K562 (cell line): ENCODE measurements at regions not wholly inside any gene's neighbourhood (a gene's known extent, or its start where the extent isn't known, plus 50 kb on each side); places are given as distances from the start of the nearest gene placed in this dataset.
A peak's percentile ranks its signal among the peaks of the same experiment; 100 is the strongest.

Experiments used
- CBFA2T3 ChIP-seq: fragments of 450-650 bp; IDR thresholded peaks from 2 replicates; pipeline ENCODE4 v1.6.1; 2017
- DMBX1 ChIP-seq: fragments of 250-450 bp; sonication (Bioruptor Pico); IDR thresholded peaks from 2 replicates; pipeline ENCODE4 v1.8.0; 2022; ENCODE audit warnings: inconsistent platforms, mild to moderate bottlenecking, moderate library complexity, borderline replicate concordance
- KAT8 ChIP-seq: fragments of 450-650 bp; IDR thresholded peaks from 2 replicates; pipeline ENCODE4 v1.6.1; 2016; ENCODE audit warnings: low read depth, mild to moderate bottlenecking
- KDM4B ChIP-seq, 2 experiments: fragments of 450-650 bp in 1 of 2; sonication (generic) in 1 of 2; IDR thresholded peaks; 2 replicates each; pipeline ENCODE4 v1.6.1; 2016 to 2017; ENCODE audit warnings: borderline replicate concordance in 2 of 2, antibody characterized with exemption in 1 of 2, low read depth in 1 of 2, mild to moderate bottlenecking in 1 of 2
- KDM5B ChIP-seq: fragments of 200-600 bp; sonication (generic); IDR thresholded peaks from 2 replicates; pipeline ENCODE4 v1.6.1; 2012; ENCODE audit warnings: low read depth, mild to moderate bottlenecking, moderate library complexity, low read length, control low read depth, inconsistent platforms; ENCODE audit not compliant: insufficient replicate concordance
- MCM3 ChIP-seq: fragments of 450-650 bp; IDR thresholded peaks from 2 replicates; pipeline ENCODE4 v1.6.1; 2016
- PCBP1 ChIP-seq: fragments of 200-400 bp; formaldehyde crosslinking; IDR thresholded peaks from 2 replicates; pipeline ENCODE4 v1.6.1; 2018; ENCODE audit warnings: mild to moderate bottlenecking, low read depth, low read length; ENCODE audit not compliant: poor library complexity, severe bottlenecking
- PRDM10 ChIP-seq: fragments of 450-650 bp; IDR thresholded peaks from 2 replicates; pipeline ENCODE4 v1.6.1; 2018; ENCODE audit not compliant: partially characterized antibody
- SMARCA4 ChIP-seq: fragments of 450-650 bp; IDR thresholded peaks from 2 replicates; pipeline ENCODE4 v1.6.1; 2016
- ZNF277 ChIP-seq: fragments of 250-450 bp; sonication (Bioruptor Pico); IDR thresholded peaks from 2 replicates; pipeline ENCODE4 v1.8.0; 2022; ENCODE audit warnings: inconsistent platforms, mild to moderate bottlenecking, moderate library complexity, borderline replicate concordance
- TF ChIP-seq, protein P1 (sequence below): fragments of 250-450 bp; sonication (Bioruptor Pico); IDR thresholded peaks from 2 replicates; pipeline ENCODE4 v1.5.0; 2022; ENCODE audit warnings: mild to moderate bottlenecking
- TF ChIP-seq, protein P2 (sequence below): fragments of 450-650 bp; IDR thresholded peaks from 2 replicates; pipeline ENCODE4 v1.6.1; 2017; ENCODE audit warnings: antibody characterized with exemption, mild to moderate bottlenecking
- TF ChIP-seq, protein P3 (sequence below): IDR thresholded peaks from 2 replicates; pipeline ENCODE4 v1.6.1; 2012; ENCODE audit warnings: low read depth, low read length, improper control_type of control experiment, borderline replicate concordance

DNA sequence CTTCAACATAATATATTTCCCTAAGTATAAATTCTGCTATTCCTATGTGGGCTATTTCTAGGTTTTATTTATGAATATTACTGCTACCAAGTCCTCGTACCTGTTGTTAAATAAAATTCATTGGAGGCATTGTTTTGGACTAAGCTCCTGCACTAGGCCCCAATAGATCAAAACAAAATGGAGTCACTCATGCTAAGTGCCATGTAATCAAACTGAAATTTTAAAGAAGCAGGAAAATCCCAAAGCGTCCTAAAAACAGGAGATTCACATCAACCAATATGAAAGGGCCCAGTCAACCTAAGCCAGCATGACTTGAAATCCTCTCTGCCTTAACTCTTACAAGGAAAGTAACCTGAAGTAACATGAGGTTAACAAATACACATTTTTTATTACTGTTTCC lies 743.2 kb downstream of the TRAM1L1 start (continued):
- TF ChIP-seq, protein P1, sequence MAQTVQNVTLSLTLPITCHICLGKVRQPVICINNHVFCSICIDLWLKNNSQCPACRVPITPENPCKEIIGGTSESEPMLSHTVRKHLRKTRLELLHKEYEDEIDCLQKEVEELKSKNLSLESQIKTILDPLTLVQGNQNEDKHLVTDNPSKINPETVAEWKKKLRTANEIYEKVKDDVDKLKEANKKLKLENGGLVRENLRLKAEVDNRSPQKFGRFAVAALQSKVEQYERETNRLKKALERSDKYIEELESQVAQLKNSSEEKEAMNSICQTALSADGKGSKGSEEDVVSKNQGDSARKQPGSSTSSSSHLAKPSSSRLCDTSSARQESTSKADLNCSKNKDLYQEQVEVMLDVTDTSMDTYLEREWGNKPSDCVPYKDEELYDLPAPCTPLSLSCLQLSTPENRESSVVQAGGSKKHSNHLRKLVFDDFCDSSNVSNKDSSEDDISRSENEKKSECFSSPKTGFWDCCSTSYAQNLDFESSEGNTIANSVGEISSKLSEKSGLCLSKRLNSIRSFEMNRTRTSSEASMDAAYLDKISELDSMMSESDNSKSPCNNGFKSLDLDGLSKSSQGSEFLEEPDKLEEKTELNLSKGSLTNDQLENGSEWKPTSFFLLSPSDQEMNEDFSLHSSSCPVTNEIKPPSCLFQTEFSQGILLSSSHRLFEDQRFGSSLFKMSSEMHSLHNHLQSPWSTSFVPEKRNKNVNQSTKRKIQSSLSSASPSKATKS (CRISPR knock-in tag), result no peak
- TF ChIP-seq PCBP1, result no peak
- TF ChIP-seq PRDM10, result no peak
- TF ChIP-seq, protein P2, sequence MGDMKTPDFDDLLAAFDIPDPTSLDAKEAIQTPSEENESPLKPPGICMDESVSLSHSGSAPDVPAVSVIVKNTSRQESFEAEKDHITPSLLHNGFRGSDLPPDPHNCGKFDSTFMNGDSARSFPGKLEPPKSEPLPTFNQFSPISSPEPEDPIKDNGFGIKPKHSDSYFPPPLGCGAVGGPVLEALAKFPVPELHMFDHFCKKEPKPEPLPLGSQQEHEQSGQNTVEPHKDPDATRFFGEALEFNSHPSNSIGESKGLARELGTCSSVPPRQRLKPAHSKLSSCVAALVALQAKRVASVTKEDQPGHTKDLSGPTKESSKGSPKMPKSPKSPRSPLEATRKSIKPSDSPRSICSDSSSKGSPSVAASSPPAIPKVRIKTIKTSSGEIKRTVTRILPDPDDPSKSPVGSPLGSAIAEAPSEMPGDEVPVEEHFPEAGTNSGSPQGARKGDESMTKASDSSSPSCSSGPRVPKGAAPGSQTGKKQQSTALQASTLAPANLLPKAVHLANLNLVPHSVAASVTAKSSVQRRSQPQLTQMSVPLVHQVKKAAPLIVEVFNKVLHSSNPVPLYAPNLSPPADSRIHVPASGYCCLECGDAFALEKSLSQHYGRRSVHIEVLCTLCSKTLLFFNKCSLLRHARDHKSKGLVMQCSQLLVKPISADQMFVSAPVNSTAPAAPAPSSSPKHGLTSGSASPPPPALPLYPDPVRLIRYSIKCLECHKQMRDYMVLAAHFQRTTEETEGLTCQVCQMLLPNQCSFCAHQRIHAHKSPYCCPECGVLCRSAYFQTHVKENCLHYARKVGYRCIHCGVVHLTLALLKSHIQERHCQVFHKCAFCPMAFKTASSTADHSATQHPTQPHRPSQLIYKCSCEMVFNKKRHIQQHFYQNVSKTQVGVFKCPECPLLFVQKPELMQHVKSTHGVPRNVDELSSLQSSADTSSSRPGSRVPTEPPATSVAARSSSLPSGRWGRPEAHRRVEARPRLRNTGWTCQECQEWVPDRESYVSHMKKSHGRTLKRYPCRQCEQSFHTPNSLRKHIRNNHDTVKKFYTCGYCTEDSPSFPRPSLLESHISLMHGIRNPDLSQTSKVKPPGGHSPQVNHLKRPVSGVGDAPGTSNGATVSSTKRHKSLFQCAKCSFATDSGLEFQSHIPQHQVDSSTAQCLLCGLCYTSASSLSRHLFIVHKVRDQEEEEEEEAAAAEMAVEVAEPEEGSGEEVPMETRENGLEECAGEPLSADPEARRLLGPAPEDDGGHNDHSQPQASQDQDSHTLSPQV, result peak; percentile 65; the same call in 1 of the 2 replicates
- TF ChIP-seq CBFA2T3, result no peak
- TF ChIP-seq, protein P3, sequence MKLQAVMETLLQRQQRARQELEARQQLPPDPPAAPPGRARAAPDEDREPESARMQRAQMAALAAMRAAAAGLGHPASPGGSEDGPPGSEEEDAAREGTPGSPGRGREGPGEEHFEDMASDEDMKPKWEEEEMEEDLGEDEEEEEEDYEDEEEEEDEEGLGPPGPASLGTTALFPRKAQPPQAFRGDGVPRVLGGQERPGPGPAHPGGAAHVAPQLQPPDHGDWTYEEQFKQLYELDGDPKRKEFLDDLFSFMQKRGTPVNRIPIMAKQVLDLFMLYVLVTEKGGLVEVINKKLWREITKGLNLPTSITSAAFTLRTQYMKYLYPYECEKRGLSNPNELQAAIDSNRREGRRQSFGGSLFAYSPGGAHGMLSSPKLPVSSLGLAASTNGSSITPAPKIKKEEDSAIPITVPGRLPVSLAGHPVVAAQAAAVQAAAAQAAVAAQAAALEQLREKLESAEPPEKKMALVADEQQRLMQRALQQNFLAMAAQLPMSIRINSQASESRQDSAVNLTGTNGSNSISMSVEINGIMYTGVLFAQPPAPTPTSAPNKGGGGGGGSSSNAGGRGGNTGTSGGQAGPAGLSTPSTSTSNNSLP, result no peak
- TF ChIP-seq KAT8, result no peak
- no peak for TF ChIP-seq MCM3
- TF ChIP-seq DMBX1 (CRISPR knock-in tag), result peak; percentile 99
- no peak for TF ChIP-seq KDM5B
- TF ChIP-seq SMARCA4, result no peak
- TF ChIP-seq KDM4B (IDR thresholded peaks at IDR 0.05; ENCODE audit: borderline replicate concordance in 2 of 2, low read depth in 1 of 2), result no peak
- TF ChIP-seq ZNF277 (CRISPR knock-in tag), result no peak
